ENCODE measurements at regions not wholly inside any gene's neighbourhood (a gene's known extent, or its start where the extent isn't known, plus 50 kb on each side); places are given as distances from the start of the nearest gene placed in this dataset.
A peak's percentile ranks its signal among the peaks of the same experiment; 100 is the strongest.

DNA sequence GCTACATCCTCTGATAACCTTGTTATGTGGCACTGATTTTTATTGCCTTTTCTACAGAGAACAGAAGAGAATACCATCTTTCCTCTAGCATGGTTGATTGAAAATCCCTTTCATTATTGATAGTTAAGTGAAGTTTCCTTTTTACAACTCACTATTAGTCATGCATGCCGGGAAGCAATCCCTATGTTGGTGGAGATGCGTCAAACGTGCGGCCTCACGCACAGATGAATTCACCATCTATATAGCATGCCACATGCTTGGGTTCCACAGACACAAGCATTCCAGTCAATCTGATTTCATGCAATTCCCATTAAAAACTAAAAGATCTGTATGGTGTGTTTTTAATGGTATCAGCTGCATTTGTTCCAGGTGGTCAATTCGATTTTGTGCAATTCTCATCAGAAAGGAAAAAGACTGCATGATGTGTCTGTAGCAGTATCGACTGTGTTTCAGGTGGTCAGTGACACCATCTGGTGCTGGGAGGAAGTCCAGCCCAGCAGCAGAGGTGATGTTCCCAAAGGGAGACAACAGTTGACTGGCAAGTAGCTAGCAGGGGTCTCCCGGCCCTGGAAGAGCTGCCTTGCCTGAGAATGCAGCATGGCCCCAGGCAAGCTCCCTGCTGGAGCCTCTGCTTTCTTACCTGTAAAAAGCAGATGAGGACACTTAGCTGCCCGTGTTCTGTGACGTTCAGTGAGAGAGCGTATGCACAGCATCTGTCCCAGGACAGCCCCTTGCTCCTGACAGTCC lies 151.3 kb upstream of the NCK2 start:
- DNase-seq (ENCODE audit: low spot score) = no peak

- no peak for DNase-seq (ENCODE audit: low spot score)
Measured at GRCh38 chr2:105592288-105592687, 152.4 kb upstream of the NCK2 start.

DNA sequence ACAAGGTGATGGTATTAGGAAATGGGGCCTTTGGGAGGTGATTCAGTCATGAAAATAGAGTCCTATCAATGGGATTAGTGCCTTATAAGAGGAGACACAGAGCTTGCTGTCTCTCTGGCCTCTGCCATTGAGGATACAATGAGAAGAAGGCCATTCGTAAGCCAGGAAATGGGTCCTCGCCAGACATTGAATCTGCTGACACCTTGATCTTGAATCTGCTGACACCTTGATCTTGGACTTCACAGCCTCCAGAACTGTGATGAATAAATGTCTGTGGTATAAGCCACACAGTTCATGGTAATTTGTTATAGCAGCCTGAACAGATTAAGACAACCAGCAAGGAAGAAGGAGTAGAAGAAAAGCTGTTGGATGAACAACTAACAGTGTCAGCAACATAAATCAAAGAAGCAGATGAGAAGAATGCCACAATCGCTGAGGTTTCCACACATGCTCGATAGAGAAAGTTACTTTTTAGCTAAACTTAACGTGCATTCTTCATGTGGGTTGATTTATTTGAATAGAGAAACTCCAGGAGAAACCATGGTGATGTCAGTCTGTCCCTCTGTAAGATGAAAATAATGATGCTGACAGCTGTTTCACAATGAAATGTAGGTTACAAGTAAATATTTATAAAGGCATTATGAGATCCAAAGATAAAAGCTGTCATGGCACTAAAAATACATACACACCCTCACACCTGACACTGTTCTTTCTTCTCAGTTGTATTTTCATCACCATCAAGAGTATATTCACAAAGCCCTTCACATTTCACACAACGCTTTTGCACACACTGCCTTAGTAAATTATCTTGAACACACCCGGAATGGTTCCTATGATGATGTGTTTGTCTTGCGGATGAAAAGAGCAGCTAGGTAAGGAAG lies 153.7 kb upstream of the NCK2 start:
- no peak for DNase-seq (ENCODE audit: low spot score)

DNA sequence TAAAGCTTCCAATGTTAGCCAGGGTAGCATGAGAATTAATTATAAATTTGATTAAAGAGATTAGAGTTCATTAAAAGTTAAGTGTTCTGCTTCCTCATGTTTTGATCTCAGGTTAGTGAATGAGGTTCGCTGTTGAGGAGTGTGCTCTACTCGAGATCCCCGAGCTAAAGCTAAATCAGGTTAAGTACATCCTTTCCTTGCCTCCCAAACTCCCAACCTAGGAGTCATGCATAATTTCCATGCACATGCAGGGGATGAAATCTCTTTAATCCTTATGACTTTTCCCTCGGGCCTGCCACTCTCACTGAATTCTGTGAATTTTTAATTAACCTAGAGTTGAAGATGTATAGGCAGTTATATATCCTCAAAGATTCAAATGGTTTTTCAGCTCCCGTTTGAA lies 156.1 kb upstream of the NCK2 start:
- DNase-seq (ENCODE audit: low spot score) = no peak

GRCh38 chr2:105587637-105588036 lies 157.1 kb upstream of the NCK2 start:
- DNase-seq (ENCODE audit: low spot score) = no peak

DNA sequence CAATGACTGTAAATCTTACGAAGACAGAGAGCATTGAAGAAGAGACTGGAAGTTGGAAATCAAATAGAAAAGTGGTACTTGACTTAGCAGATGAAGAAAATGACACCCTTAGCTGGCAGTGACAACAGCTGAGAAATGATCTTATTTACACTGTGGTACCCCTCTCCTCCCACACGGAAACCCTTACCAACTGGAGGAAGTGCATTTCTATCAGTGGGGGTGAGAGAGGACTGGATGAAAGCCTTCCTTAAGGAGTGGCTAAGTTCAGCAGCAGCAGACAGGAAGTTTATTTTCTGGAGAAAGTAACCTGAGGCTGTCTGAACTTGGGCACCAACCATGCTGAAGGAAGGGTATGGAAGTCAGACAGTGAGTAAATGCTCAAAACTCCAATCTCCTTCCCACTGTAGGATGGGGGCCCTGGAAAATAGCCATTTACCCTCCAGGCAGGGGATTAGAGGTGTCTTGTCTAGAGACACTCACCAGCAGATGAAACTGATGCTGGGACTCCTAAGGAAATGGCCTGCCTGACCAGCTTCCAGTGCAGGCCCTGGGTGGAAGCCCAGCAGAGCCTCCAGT lies 160.2 kb upstream of the NCK2 start:
- DNase-seq (ENCODE audit: low spot score) = no peak

DNA sequence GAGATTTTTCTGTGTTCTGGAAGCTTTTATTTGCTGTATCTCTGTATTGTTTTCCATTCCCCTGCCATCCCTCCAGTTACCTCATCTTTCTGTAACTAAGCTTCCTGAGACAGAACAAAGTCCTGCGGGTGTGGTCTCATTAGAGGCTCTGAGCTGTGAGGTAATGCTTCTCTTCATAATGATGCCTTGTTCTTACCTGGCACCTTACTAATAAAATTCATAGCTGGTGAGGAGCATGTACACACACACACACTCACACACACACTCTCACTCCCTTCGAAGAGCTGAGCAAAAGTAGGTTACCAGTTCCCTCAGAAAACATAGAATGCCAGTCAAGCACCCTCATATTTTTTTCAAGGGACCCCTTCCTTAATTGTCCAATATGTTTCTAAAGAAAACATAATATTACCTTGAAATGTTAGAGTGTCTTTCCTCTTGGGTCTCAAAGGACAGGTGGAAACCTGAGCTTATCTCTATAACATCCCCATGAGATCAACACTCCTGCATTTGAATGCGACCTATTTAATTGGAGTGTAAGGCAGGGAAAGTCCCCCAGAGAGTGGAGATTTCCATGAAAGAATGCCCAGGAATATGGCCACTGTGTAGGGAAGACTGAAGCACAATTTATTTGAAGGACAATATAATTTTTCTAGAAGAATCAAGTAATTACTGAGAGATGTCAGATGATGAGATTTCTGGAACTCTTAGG lies 161.6 kb upstream of the NCK2 start:
- no peak for DNase-seq (ENCODE audit: low spot score)

DNA sequence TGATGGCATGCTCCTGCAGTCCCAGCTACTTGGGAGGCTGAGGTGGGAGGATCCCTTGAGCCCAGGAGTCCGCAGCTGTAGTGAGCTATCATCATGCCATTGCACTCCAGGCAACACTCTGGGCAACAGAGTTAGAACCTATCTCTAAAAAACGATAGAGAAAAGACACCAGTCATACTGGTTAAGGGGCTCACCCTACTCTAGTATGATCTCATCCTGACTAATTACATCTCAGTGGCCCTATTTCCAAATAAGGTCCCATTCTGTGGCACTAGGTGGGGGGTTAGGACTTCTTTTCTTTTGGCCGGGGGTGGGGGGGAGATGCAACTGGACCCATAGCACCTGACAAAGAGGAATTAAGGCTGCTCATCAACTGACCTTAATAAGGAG lies 163.2 kb upstream of the NCK2 start:
- DNase-seq (ENCODE audit: low spot score) = no peak

DNA sequence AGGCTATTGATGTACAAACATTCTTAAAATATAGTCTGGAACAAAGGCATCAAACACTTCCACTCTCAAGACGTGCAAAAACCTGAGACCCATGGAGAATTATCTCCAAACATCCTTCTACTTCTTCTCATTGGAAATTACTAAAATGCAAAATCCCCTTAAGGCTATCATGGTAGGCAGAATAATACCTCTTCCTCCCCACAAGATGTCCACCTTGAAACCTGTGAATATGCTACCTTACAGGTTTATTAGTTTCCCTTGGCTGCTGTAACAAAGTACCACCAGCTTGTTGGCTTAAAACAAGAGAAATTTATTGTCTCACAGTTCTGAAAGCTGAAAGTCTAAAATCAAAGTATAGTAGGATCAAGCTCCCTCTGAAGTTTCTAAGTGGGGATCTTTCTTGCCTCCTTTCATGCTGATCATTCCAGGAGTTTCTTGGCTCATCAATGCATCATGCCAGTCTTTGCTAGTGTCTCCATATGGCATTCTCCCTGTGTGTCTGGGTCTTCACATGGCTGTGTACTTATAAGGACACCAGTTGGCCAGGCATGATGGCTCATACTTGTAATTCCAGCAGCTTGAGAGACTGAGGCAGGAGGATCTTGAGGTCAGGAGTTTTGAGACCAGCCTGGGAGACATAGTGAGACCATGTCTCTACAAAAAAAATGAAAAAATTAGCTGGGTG lies 163.7 kb upstream of the NCK2 start:
- no peak for DNase-seq (ENCODE audit: low spot score)

- DNase-seq (ENCODE audit: low spot score) = no peak
Measured at GRCh38 chr2:105580216-105580615, 164.5 kb upstream of the NCK2 start.

DNA sequence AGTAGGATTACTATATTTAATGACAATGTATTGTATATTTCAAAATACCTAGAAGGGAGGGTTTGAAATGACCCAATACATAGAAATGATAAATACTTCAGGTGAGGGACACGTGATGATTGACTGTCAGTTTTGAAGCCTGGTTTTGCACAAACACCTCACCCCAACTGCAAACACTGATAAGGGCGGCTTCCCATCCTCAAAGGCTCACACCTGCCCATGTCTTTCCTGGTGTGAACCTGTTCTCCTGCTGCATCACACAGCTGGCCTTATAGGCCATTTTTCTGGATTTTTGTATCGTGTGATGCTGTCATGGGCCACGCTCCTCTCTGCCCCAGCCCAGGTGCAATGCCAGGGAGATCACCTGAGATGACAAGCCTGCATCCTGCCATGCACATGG lies 166.5 kb upstream of the NCK2 start:
- DNase-seq (ENCODE audit: low spot score) = no peak

DNA sequence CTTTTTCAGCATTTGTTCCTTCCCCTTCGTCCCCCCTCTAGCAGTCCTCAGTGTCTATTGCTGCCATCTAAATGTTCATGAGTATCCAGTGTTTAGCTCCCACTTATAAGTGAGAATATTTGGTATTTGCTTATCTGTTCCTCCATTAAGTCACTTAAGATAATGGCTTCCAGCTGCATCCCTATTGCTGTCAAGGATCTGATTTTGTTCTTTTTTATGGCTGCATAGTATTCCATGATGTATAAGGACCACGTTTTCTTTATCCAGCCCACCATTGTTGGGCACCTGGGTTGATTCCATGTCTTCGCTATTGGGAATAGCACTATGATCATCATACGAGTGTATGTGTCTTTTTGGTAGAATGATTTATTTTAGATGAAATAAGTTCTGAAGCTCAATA lies 166.9 kb upstream of the NCK2 start:
- no peak for DNase-seq (ENCODE audit: low spot score)

DNA sequence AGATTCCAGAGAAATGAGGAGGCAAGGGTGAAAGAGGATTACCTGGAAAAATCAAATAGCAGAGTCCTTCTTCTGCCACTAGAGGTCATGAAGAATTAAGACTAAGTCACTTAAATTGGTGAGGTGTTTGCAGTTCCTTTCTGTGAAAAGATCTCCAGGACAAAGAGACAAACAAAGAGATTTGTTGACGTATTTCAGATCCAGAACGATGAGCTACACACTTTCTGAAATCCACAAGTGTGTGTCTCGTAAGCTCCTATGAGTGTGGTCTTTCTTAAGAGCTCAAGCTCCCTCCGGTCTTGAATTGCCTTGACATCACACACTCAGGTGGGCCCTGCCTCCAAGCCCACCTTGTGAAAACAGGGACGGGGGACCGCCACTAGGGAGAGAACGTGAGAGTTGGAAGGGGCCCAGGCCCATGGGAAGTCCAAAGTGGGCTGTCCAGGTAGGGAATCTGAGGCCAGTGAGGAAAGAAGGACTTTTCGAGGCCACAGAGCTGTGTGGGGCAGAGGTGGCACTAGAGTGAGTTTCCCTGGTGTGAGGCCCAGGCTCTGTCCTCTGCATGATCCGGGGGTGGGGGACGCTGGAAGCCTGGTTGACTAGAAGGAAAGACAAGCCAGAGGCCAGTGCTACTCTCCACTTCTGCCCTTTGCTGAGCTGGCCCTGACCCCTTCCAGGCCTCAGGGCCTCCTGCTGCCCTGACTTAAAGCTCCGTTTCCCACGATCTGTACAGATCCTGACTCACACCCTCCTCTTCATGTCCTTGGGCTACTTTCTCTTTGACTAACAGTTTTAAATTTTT lies 168.1 kb upstream of the NCK2 start:
- peak; percentile 22 for DNase-seq (ENCODE audit: low spot score)

- DNase-seq (ENCODE audit: low spot score) = no peak
Measured at GRCh38 chr2:105576050-105576439, 168.7 kb upstream of the NCK2 start.

- DNase-seq (ENCODE audit: low spot score) = no peak
Measured at GRCh38 chr2:105575499-105576025, 169.2 kb upstream of the NCK2 start.

- DNase-seq (ENCODE audit: low spot score) = no peak
Measured at GRCh38 chr2:105574796-105575344, 169.8 kb upstream of the NCK2 start.

- no peak for DNase-seq (ENCODE audit: low spot score)
Measured at GRCh38 chr2:105573910-105574655, 170.6 kb upstream of the NCK2 start.

GRCh38 chr2:105573490-105573889 lies 171.2 kb upstream of the NCK2 start:
- no peak for DNase-seq (ENCODE audit: low spot score)

GRCh38 chr2:105571445-105571987 lies 172.7 kb upstream of the FHL2 start:
- DNase-seq (ENCODE audit: low spot score) = no peak
